ENCODE measurements at regions not wholly inside any gene's neighbourhood (a gene's known extent, or its start where the extent isn't known, plus 50 kb on each side); places are given as distances from the start of the nearest gene placed in this dataset.
"Not testable (repeated sequence)": the region's sequence is repeated elsewhere in the genome, so short reads cannot be mapped to it uniquely, and the experiment has no call there.

GRCh38 chr5:120164037-120164436, 300.1 kb upstream of the PRR16 start:
- Histone ChIP-seq H3K9me2 (replicated peaks; ENCODE audit: control insufficient read depth, low read length) (no peaks in the 10 kb centered on the region), H3K27ac (ENCODE audit: low read depth, low read length) (no peak overlapping the region), H3K79me2 (ENCODE audit: control insufficient read depth, low read length) (no peaks in the 10 kb centered on the region), H4K20me1 (ENCODE audit: control insufficient read depth, insufficient read depth, low read depth, low read length) (no peaks in the 10 kb centered on the region), H3K4me3 (ENCODE audit: low read length) (no peak overlapping the region), H3K9me3 (ENCODE audit: control insufficient read depth, insufficient read depth, low read length) (no peaks in the 10 kb centered on the region), H3K4me2 (ENCODE audit: low read length) (no peak overlapping the region), H3K27me3 (ENCODE audit: control insufficient read depth, low read length) (no peaks in the 10 kb centered on the region), H3F3A (ENCODE audit: control insufficient read depth, insufficient read depth) (no peaks in the 10 kb centered on the region), H3K4me1 (ENCODE audit: control insufficient read depth, low read length) (no peaks in the 10 kb centered on the region), H3K36me3 (ENCODE audit: control insufficient read depth, low read length) (no peaks in the 10 kb centered on the region)
- TF ChIP-seq CTCF (IDR thresholded peaks at IDR 0.05; ENCODE audit: low read depth, low read length, poor library complexity, severe bottlenecking): no peak
- TF ChIP-seq EZH2phosphoT487 (IDR thresholded peaks at IDR 0.05; ENCODE audit: borderline replicate concordance, low read length): no peak

GRCh38 chr5:120164986-120165385, 299.1 kb upstream of the PRR16 start:
- Histone ChIP-seq H3K9me2 (replicated peaks; ENCODE audit: control insufficient read depth, low read length) (no peaks in the 10 kb centered on the region), H3K9me3 (ENCODE audit: control insufficient read depth, insufficient read depth, low read length) (no peaks in the 10 kb centered on the region), H3K79me2 (ENCODE audit: control insufficient read depth, low read length) (no peaks in the 10 kb centered on the region), H3K4me3 (ENCODE audit: low read length) (no peak overlapping the region), H4K20me1 (ENCODE audit: control insufficient read depth, insufficient read depth, low read depth, low read length) (no peaks in the 10 kb centered on the region), H3K36me3 (ENCODE audit: control insufficient read depth, low read length) (no peaks in the 10 kb centered on the region), H3K27ac (ENCODE audit: low read depth, low read length) (no peak overlapping the region), H3K27me3 (ENCODE audit: control insufficient read depth, low read length) (no peaks in the 10 kb centered on the region), H3F3A (ENCODE audit: control insufficient read depth, insufficient read depth) (no peaks in the 10 kb centered on the region), H3K4me1 (ENCODE audit: control insufficient read depth, low read length) (no peaks in the 10 kb centered on the region), H3K4me2 (ENCODE audit: low read length) (no peak overlapping the region)
- TF ChIP-seq CTCF (IDR thresholded peaks at IDR 0.05; ENCODE audit: low read depth, low read length, poor library complexity, severe bottlenecking): no peak
- TF ChIP-seq EZH2phosphoT487 (IDR thresholded peaks at IDR 0.05; ENCODE audit: borderline replicate concordance, low read length): no peak

GRCh38 chr5:120173125-120173524, 291.0 kb upstream of the PRR16 start:
- Histone ChIP-seq H3K9me3 (ENCODE audit: control insufficient read depth, insufficient read depth, low read length) (no peaks in the 10 kb centered on the region), H4K20me1 (ENCODE audit: control insufficient read depth, insufficient read depth, low read depth, low read length) (no peaks in the 10 kb centered on the region), H3F3A (ENCODE audit: control insufficient read depth, insufficient read depth) (no peaks in the 10 kb centered on the region), H3K36me3 (ENCODE audit: control insufficient read depth, low read length) (no peaks in the 10 kb centered on the region), H3K27me3 (ENCODE audit: control insufficient read depth, low read length) (no peaks in the 10 kb centered on the region), H3K4me1 (ENCODE audit: control insufficient read depth, low read length) (no peaks in the 10 kb centered on the region), H3K9me2 (replicated peaks; ENCODE audit: control insufficient read depth, low read length) (no peaks in the 10 kb centered on the region), H3K4me2 (ENCODE audit: low read length) (no peak overlapping the region), H3K79me2 (ENCODE audit: control insufficient read depth, low read length) (no peaks in the 10 kb centered on the region), H3K27ac (ENCODE audit: low read depth, low read length) (no peak overlapping the region), H3K4me3 (ENCODE audit: low read length) (no peak overlapping the region)
- TF ChIP-seq EZH2phosphoT487 (IDR thresholded peaks at IDR 0.05; ENCODE audit: borderline replicate concordance, low read length): no peak
- TF ChIP-seq CTCF (IDR thresholded peaks at IDR 0.05; ENCODE audit: low read depth, low read length, poor library complexity, severe bottlenecking): no peak

GRCh38 chr5:120174089-120174488, 290.0 kb upstream of the PRR16 start:
- Histone ChIP-seq H3K4me3 (ENCODE audit: low read length) (no peak overlapping the region), H3K79me2 (ENCODE audit: control insufficient read depth, low read length) (no peaks in the 10 kb centered on the region), H3K36me3 (ENCODE audit: control insufficient read depth, low read length) (no peaks in the 10 kb centered on the region), H3K4me1 (ENCODE audit: control insufficient read depth, low read length) (no peaks in the 10 kb centered on the region), H3K27me3 (ENCODE audit: control insufficient read depth, low read length) (no peaks in the 10 kb centered on the region), H4K20me1 (ENCODE audit: control insufficient read depth, insufficient read depth, low read depth, low read length) (no peaks in the 10 kb centered on the region), H3K9me3 (ENCODE audit: control insufficient read depth, insufficient read depth, low read length) (no peaks in the 10 kb centered on the region), H3K27ac (ENCODE audit: low read depth, low read length) (no peak overlapping the region), H3K9me2 (replicated peaks; ENCODE audit: control insufficient read depth, low read length) (no peaks in the 10 kb centered on the region), H3F3A (ENCODE audit: control insufficient read depth, insufficient read depth) (no peaks in the 10 kb centered on the region), H3K4me2 (ENCODE audit: low read length) (no peak overlapping the region)
- no peak for TF ChIP-seq EZH2phosphoT487 (IDR thresholded peaks at IDR 0.05; ENCODE audit: borderline replicate concordance, low read length)
- no peak for TF ChIP-seq CTCF (IDR thresholded peaks at IDR 0.05; ENCODE audit: low read depth, low read length, poor library complexity, severe bottlenecking)

- H3K36me3 ChIP-seq (ENCODE audit: control insufficient read depth, low read length); H3K79me2 ChIP-seq (ENCODE audit: control insufficient read depth, low read length); H4K20me1 ChIP-seq (ENCODE audit: control insufficient read depth, insufficient read depth, low read depth, low read length); H3K9me3 ChIP-seq (ENCODE audit: control insufficient read depth, insufficient read depth, low read length); H3K27ac ChIP-seq (ENCODE audit: low read depth, low read length); H3K27me3 ChIP-seq (ENCODE audit: control insufficient read depth, low read length); H3K4me3 ChIP-seq (ENCODE audit: low read length); H3K4me1 ChIP-seq (ENCODE audit: control insufficient read depth, low read length); H3F3A ChIP-seq (ENCODE audit: control insufficient read depth, insufficient read depth); H3K4me2 ChIP-seq (ENCODE audit: low read length); H3K9me2 ChIP-seq (replicated peaks; ENCODE audit: control insufficient read depth, low read length): not testable (repeated sequence)
These were observed 282.9 kb upstream of the PRR16 start for GRCh38 chr5:120181238-120181637.

All from DOHH2 (cell line).